ENCODE measurements at regions not wholly inside any gene's neighbourhood (a gene's known extent, or its start where the extent isn't known, plus 50 kb on each side); places are given as distances from the start of the nearest gene placed in this dataset.

- no peak for TF ChIP-seq CTCF (IDR thresholded peaks at IDR 0.05; ENCODE audit: insufficient read depth, low read length, missing control alignments)
- ChIA-PET CTCF (no interaction called here), POLR2A (no interaction called here)
- no peak for DNase-seq (ENCODE audit: low read depth, low spot score)
- H3K4me3 ChIP-seq (ENCODE audit: low read depth, low read length): no peak overlapping the region
These were observed 147.8 kb upstream of the RASSF8 start for GRCh38 chr12:25810683-25811082.

- DNase-seq (ENCODE audit: low read depth, low spot score): no peak
- H3K4me3 ChIP-seq (ENCODE audit: low read depth, low read length): no peak overlapping the region
- no peak for TF ChIP-seq CTCF (IDR thresholded peaks at IDR 0.05; ENCODE audit: insufficient read depth, low read length, missing control alignments)
- ChIA-PET POLR2A (no interaction called here), CTCF (interaction anchor here (1.8 kb wide), 1 partner anchor 375 kb away, joined by 8 read pairs; no protein-coding TSS in a partner anchor)
These were observed 146.8 kb upstream of the RASSF8 start for GRCh38 chr12:25811656-25812126.

GRCh38 chr12:25812295-25812694 lies 146.2 kb upstream of the RASSF8 start:
- TF ChIP-seq CTCF (IDR thresholded peaks at IDR 0.05; ENCODE audit: insufficient read depth, low read length, missing control alignments): no peak
- no peak for DNase-seq (ENCODE audit: low read depth, low spot score)
- POLR2A ChIA-PET: no interaction called here
- H3K4me3 ChIP-seq (ENCODE audit: low read depth, low read length): no peak overlapping the region
- CTCF ChIA-PET: interaction anchor here (1.8 kb wide), 1 partner anchor 376 kb away, joined by 8 read pairs; no protein-coding TSS in a partner anchor

- DNase-seq (ENCODE audit: low read depth, low spot score): no peak
- ChIA-PET POLR2A (no interaction called here), CTCF (no interaction called here)
- TF ChIP-seq CTCF (IDR thresholded peaks at IDR 0.05; ENCODE audit: insufficient read depth, low read length, missing control alignments): no peak
- no peak overlapping the region for H3K4me3 ChIP-seq (ENCODE audit: low read depth, low read length)
These were observed 144.6 kb upstream of the RASSF8 start for GRCh38 chr12:25813843-25814242.

- ChIA-PET CTCF (no interaction called here), POLR2A (interaction anchor here (0.6 kb wide), 1 partner anchor 48 kb away, joined by 3 read pairs; no protein-coding TSS in a partner anchor)
- no peak for TF ChIP-seq CTCF (IDR thresholded peaks at IDR 0.05; ENCODE audit: insufficient read depth, low read length, missing control alignments)
- DNase-seq (ENCODE audit: low read depth, low spot score): no peak
- no peak overlapping the region for H3K4me3 ChIP-seq (ENCODE audit: low read depth, low read length)
These were observed 141.8 kb upstream of the RASSF8 start for GRCh38 chr12:25816637-25817036.

- POLR2A ChIA-PET: no interaction called here
- CTCF ChIA-PET: no interaction called here
These were observed 141.3 kb upstream of the RASSF8 start for GRCh38 chr12:25817166-25817565.

More at GRCh38 chr12:25817166-25817565, 141.3 kb upstream of the RASSF8 start:
- TF ChIP-seq CTCF (IDR thresholded peaks at IDR 0.05; ENCODE audit: insufficient read depth, low read length, missing control alignments): no peak
- no peak overlapping the region for H3K4me3 ChIP-seq (ENCODE audit: low read depth, low read length)
- no peak for DNase-seq (ENCODE audit: low read depth, low spot score)
